ENCODE measurements at regions not wholly inside any gene's neighbourhood (a gene's known extent, or its start where the extent isn't known, plus 50 kb on each side); places are given as distances from the start of the nearest gene placed in this dataset.

GRCh38 chr4:100130491-100130890, 59.8 kb downstream of the DDIT4L start:
- TF ChIP-seq POLR2AphosphoS5 (IDR thresholded peaks at IDR 0.05) (no peak), POLR2A (IDR thresholded peaks at IDR 0.05) (no peak), EP300 (IDR thresholded peaks at IDR 0.05) (no peak)
- TF ChIP-seq, protein P1, sequence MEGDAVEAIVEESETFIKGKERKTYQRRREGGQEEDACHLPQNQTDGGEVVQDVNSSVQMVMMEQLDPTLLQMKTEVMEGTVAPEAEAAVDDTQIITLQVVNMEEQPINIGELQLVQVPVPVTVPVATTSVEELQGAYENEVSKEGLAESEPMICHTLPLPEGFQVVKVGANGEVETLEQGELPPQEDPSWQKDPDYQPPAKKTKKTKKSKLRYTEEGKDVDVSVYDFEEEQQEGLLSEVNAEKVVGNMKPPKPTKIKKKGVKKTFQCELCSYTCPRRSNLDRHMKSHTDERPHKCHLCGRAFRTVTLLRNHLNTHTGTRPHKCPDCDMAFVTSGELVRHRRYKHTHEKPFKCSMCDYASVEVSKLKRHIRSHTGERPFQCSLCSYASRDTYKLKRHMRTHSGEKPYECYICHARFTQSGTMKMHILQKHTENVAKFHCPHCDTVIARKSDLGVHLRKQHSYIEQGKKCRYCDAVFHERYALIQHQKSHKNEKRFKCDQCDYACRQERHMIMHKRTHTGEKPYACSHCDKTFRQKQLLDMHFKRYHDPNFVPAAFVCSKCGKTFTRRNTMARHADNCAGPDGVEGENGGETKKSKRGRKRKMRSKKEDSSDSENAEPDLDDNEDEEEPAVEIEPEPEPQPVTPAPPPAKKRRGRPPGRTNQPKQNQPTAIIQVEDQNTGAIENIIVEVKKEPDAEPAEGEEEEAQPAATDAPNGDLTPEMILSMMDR (IDR thresholded peaks at IDR 0.05) = no peak
